Upper lobe of right lung (tissue), 1 donor: ENCODE measurements at regions not wholly inside any gene's neighbourhood (a gene's known extent, or its start where the extent isn't known, plus 50 kb on each side); places are given as distances from the start of the nearest gene placed in this dataset.

ENCODE experiments used
- ATAC-seq: fragments of 200-7000 bp; cut with Tn5 transposase; one replicate; pipeline ENCODE4 v1.9.1; 2020; ENCODE audit warnings: mild to moderate bottlenecking, moderate library complexity
- DNase-seq: peaks from one replicate; pipeline ENCODE4 v3.0.0-alpha.2; 2020
- H3K27ac ChIP-seq: fragments of 200-600 bp; one replicate; pipeline ENCODE4 v1.8.0; 2022
- H3K27me3 ChIP-seq: fragments of 200-600 bp; one replicate; pipeline ENCODE4 v1.8.0; 2022; ENCODE audit warnings: mild to moderate bottlenecking
- H3K36me3 ChIP-seq: fragments of 200-600 bp; one replicate; pipeline ENCODE4 v1.8.0; 2022
- H3K4me1 ChIP-seq: fragments of 200-600 bp; one replicate; pipeline ENCODE4 v1.8.0; 2022
- H3K4me3 ChIP-seq: fragments of 200-600 bp; one replicate; pipeline ENCODE4 v1.8.0; 2022; ENCODE audit warnings: mild to moderate bottlenecking
- H3K9me3 ChIP-seq: fragments of 200-600 bp; one replicate; pipeline ENCODE4 v1.8.0; 2022
- CTCF ChIP-seq: fragments of 200-600 bp; IDR thresholded peaks from one replicate; pipeline ENCODE4 v1.8.0; 2022; ENCODE audit warnings: antibody characterized with exemption
- intact Hi-C: fragments of 100-400 bp; cut with DNase I; formaldehyde crosslinking; loops from one replicate; pipeline ENCODE4 v1.11.0; 2022
- donor health status: DM: no; HTN: yes; CAD: no; lungs with severe emphysema.

- H3K4me3 ChIP-seq = no peak overlapping the region
- no peak for ATAC-seq
- H3K27ac ChIP-seq = no peak overlapping the region
- H3K4me1 ChIP-seq = no peaks in the 10 kb centered on the region
- H3K9me3 ChIP-seq = no peaks in the 10 kb centered on the region
- H3K27me3 ChIP-seq = no peaks in the 10 kb centered on the region
- no peak for DNase-seq
- H3K36me3 ChIP-seq = no peaks in the 10 kb centered on the region
- no peak for TF ChIP-seq CTCF
- intact Hi-C loops = no loop called here
These were observed 1632.3 kb downstream of the KCNT2 start for GRCh38 chr1:194975913-194976312.

GRCh38 chr1:194968916-194969315 is 1639.3 kb downstream of the KCNT2 start:
- ATAC-seq (no peak), DNase-seq (no peak)
- no peak overlapping the region for H3K4me3 ChIP-seq
- H3K36me3 ChIP-seq = no peaks in the 10 kb centered on the region
- no peaks in the 10 kb centered on the region for H3K27me3 ChIP-seq
- H3K9me3 ChIP-seq = no peaks in the 10 kb centered on the region
- intact Hi-C loops = no loop called here
- no peak overlapping the region for H3K27ac ChIP-seq
- H3K4me1 ChIP-seq = no peaks in the 10 kb centered on the region
- no peak for TF ChIP-seq CTCF

- H3K4me1 ChIP-seq = no peaks in the 10 kb centered on the region
- no peaks in the 10 kb centered on the region for H3K9me3 ChIP-seq
- TF ChIP-seq CTCF = no peak
- H3K36me3 ChIP-seq = no peaks in the 10 kb centered on the region
- intact Hi-C loops = no loop called here
- no peak for ATAC-seq
- no peak overlapping the region for H3K27ac ChIP-seq
- no peak overlapping the region for H3K4me3 ChIP-seq
- no peaks in the 10 kb centered on the region for H3K27me3 ChIP-seq
- DNase-seq = no peak
These were observed 1648.4 kb downstream of the KCNT2 start for GRCh38 chr1:194959795-194960194.

DNA sequence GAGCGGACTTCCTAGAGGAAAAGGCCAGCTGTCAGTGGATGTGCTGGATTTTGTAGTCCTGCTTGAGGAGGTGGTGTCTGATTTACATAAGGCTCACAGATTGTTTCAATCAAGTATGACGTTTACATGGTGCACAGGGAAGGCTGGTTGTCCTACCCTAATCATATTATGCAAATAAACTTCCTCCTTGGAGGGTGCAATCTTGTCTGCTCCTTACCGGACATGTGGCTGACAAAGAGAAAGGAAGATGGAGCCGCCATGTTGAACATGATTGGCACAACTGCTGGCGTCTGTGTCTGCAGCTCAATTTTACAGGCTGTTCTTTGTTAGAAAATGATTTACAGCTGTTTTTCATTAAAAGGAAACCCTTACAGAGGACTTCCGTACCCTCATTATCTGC is 1656.1 kb downstream of the KCNT2 start:
- H3K4me3 ChIP-seq = no peak overlapping the region
- no peaks in the 10 kb centered on the region for H3K4me1 ChIP-seq
- no peaks in the 10 kb centered on the region for H3K36me3 ChIP-seq
- no peaks in the 10 kb centered on the region for H3K27me3 ChIP-seq
- H3K27ac ChIP-seq = no peak overlapping the region
- intact Hi-C loops = no loop called here
- no peaks in the 10 kb centered on the region for H3K9me3 ChIP-seq
- TF ChIP-seq CTCF = no peak
- ATAC-seq (no peak), DNase-seq (no peak)

- TF ChIP-seq CTCF = no peak
- Histone ChIP-seq H3K27ac (no peak overlapping the region), H3K9me3 (no peaks in the 10 kb centered on the region), H3K27me3 (no peaks in the 10 kb centered on the region), H3K4me3 (no peak overlapping the region), H3K36me3 (no peaks in the 10 kb centered on the region), H3K4me1 (no peaks in the 10 kb centered on the region)
- intact Hi-C loops = no loop called here
- DNase-seq (no peak), ATAC-seq (no peak)
These were observed 1657.7 kb downstream of the KCNT2 start for GRCh38 chr1:194950584-194950983.

- H3K4me1 ChIP-seq = no peaks in the 10 kb centered on the region
- H3K27me3 ChIP-seq = no peaks in the 10 kb centered on the region
- DNase-seq = no peak
- H3K27ac ChIP-seq = no peak overlapping the region
- no peak overlapping the region for H3K4me3 ChIP-seq
- intact Hi-C loops = no loop called here
- no peak for ATAC-seq
- no peaks in the 10 kb centered on the region for H3K9me3 ChIP-seq
- TF ChIP-seq CTCF = no peak
- H3K36me3 ChIP-seq = no peaks in the 10 kb centered on the region
These were observed 1667.8 kb downstream of the KCNT2 start for GRCh38 chr1:194940336-194941030.
